OCI-LY7 (cell line): ENCODE measurements at regions not wholly inside any gene's neighbourhood (a gene's known extent, or its start where the extent isn't known, plus 50 kb on each side); places are given as distances from the start of the nearest gene placed in this dataset.

ENCODE experiments used
- BruUV-seq: library from RNA; stranded (reverse); fragments of 400-500 nt; replicated peaks from 2 replicates; lab custom pipeline; 2021; lab: Mats Ljungman, UMichigan
- CTCF ChIA-PET: fragments of 300-600 bp; sonication (Branson Sonifier 250); formaldehyde crosslinking; loops from one replicate; lab custom pipeline; 2022; ENCODE audit warnings: antibody characterized with exemption; ENCODE audit not compliant: unreplicated experiment; lab: Charles Lee
- POLR2A ChIA-PET: fragments of 300-600 bp; sonication (Branson Sonifier 250); formaldehyde crosslinking; loops from one replicate; lab custom pipeline; 2022; ENCODE audit warnings: antibody characterized with exemption; lab: Charles Lee
- DNase-seq: peaks from one replicate; pipeline ENCODE4 v3.0.0-alpha.2; 2015; ENCODE audit warnings: low spot score
- H2AFZ ChIP-seq: fragments of 200-600 bp; sonication (generic), shearing (Covaris generic); 2 replicates; pipeline ENCODE4 v1.6.1; 2014; ENCODE audit warnings: mild to moderate bottlenecking, antibody characterized with exemption, low read length, moderate library complexity
- H3K27ac ChIP-seq: fragments of 200-600 bp; sonication (generic); 2 replicates; pipeline ENCODE4 v1.5.1; 2014; ENCODE audit warnings: mixed run types, low read depth, mild to moderate bottlenecking, moderate library complexity, low read length, inconsistent platforms; ENCODE audit not compliant: poor library complexity, severe bottlenecking
- H3K36me3 ChIP-seq: fragments of 200-600 bp; sonication (generic); 2 replicates; pipeline ENCODE4 v1.6.1; 2014; ENCODE audit warnings: mild to moderate bottlenecking, antibody characterized with exemption, low read length, moderate library complexity, mixed read lengths; ENCODE audit not compliant: insufficient read depth
- H3K4me1 ChIP-seq: fragments of 200-600 bp; sonication (generic); 2 replicates; pipeline ENCODE4 v1.5.1; 2014; ENCODE audit warnings: mild to moderate bottlenecking, low read length; ENCODE audit not compliant: insufficient read depth, poor library complexity, severe bottlenecking
- H3K4me2 ChIP-seq: fragments of 200-600 bp; sonication (generic); 2 replicates; pipeline ENCODE4 v1.6.1; 2014; ENCODE audit warnings: mild to moderate bottlenecking, low read length
- H3K4me3 ChIP-seq: fragments of 200-600 bp; sonication (generic); 2 replicates; pipeline ENCODE4 v1.5.1; 2014; ENCODE audit warnings: mild to moderate bottlenecking, low read depth, low read length; ENCODE audit not compliant: poor library complexity, severe bottlenecking
- H3K79me2 ChIP-seq: fragments of 200-600 bp; sonication (generic); 2 replicates; pipeline ENCODE4 v1.6.1; 2016; ENCODE audit warnings: low read depth, mild to moderate bottlenecking, low read length, moderate library complexity, mixed read lengths; ENCODE audit not compliant: insufficient read depth
- H3K9me2 ChIP-seq: fragments of 200-600 bp; sonication (generic); 2 replicates; pipeline ENCODE4 v1.6.1; 2016; ENCODE audit warnings: mild to moderate bottlenecking, low read length, mixed read lengths; ENCODE audit not compliant: insufficient read depth
- H3K9me3 ChIP-seq: fragments of 200-600 bp; sonication (generic); 2 replicates; pipeline ENCODE4 v1.6.1; 2014; ENCODE audit warnings: mild to moderate bottlenecking, mixed run types, low read length, mixed read lengths
- H4K20me1 ChIP-seq: fragments of 200-600 bp; sonication (generic); 2 replicates; pipeline ENCODE4 v1.6.1; 2014; ENCODE audit warnings: mild to moderate bottlenecking, antibody characterized with exemption, low read length, moderate library complexity, mixed read lengths; ENCODE audit not compliant: insufficient read depth
- CTCF ChIP-seq: fragments of 200-600 bp; sonication (generic); conservative IDR thresholded peaks from 2 replicates; pipeline ENCODE4 v1.5.1; 2014; ENCODE audit warnings: mild to moderate bottlenecking, antibody characterized with exemption, low read length, moderate library complexity, mixed read lengths
- EZH2phosphoT487 ChIP-seq: fragments of 200-600 bp; sonication (generic); IDR thresholded peaks from 2 replicates; pipeline ENCODE4 v1.6.1; 2018; ENCODE audit warnings: low read depth, borderline replicate concordance, mild to moderate bottlenecking, mixed run types, antibody characterized with exemption, low read length, moderate library complexity, mixed read lengths
- intact Hi-C: fragments of 100-400 bp; cut with micrococcal nuclease; formaldehyde crosslinking; loops from one replicate; pipeline ENCODE4 v1.10.0; 2022; ENCODE audit not compliant: unreplicated experiment

DNA sequence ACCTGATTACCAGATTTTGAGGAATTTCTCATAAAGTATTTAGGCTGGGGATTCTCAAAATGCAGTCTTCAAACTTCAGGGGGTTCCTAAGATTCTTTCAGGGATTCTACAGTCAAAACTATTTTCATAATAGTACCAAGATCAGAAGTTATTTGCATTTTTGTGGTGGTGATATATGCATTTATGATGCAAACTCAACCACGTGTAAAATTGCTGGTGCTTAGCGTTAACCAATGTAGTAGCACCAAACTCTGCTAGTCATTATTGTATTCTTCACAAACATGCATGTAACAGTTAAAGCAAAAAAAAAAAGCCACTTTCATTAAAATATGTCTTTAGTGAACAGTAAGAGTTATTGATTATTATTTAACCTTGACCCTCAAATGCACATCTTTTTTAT lies 274.9 kb upstream of the DNAJC19 start:
- POLR2A ChIA-PET, result no interaction called here
- CTCF ChIA-PET, result no interaction called here
- no peak for TF ChIP-seq CTCF
- TF ChIP-seq EZH2phosphoT487, result no peak
- no peaks in the 10 kb centered on the region for H3K36me3 ChIP-seq
- no peaks in the 10 kb centered on the region for H3K4me1 ChIP-seq
- H3K9me2 ChIP-seq, result no peaks in the 10 kb centered on the region
- H4K20me1 ChIP-seq, result no peaks in the 10 kb centered on the region
- no peaks in the 10 kb centered on the region for H3K9me3 ChIP-seq
- intact Hi-C loops, result no loop called here
- BruUV-seq, result no TSS peak
- H3K4me3 ChIP-seq, result no peak overlapping the region
- no peak overlapping the region for H3K4me2 ChIP-seq
- no peaks in the 10 kb centered on the region for H3K79me2 ChIP-seq
- H3K27ac ChIP-seq, result no peak overlapping the region
- H2AFZ ChIP-seq, result no peak overlapping the region
- DNase-seq, result no peak

DNA sequence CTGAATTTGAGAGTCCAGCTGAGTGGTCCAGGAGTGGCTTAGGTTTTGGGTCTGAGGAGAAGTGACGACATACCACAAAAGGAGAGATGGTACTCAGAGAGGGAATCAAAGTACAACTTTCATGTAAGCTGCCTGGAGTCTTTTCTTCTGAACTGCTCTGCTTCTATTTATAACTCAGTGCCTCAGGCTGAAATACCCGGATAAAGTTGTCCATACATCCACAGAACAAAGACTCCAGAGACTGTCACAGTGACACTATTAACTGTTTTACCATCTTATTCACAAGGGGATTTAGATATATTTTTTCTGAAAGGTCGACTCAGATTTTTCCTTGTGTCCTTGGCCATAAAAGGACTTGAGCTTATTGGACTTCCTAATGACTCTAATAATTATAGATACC lies 264.3 kb upstream of the DNAJC19 start:
- H3K9me2 ChIP-seq, result no peaks in the 10 kb centered on the region
- intact Hi-C loops, result no loop called here
- H3K4me1 ChIP-seq, result no peaks in the 10 kb centered on the region
- H4K20me1 ChIP-seq, result no peaks in the 10 kb centered on the region
- H3K79me2 ChIP-seq, result no peaks in the 10 kb centered on the region
- H3K27ac ChIP-seq, result no peak overlapping the region
- H3K4me2 ChIP-seq, result no peak overlapping the region
- H3K9me3 ChIP-seq, result no peaks in the 10 kb centered on the region
- no TSS peak for BruUV-seq
- H2AFZ ChIP-seq, result no peak overlapping the region
- POLR2A ChIA-PET, result interaction anchor here (1.0 to 1.1 kb wide), 3 partner anchors 9 to 602 kb away, joined by 3 to 4 read pairs (median 3); no protein-coding TSS in a partner anchor
- DNase-seq, result no peak
- no peak overlapping the region for H3K4me3 ChIP-seq
- no peak for TF ChIP-seq EZH2phosphoT487
- no peak for TF ChIP-seq CTCF
- no peaks in the 10 kb centered on the region for H3K36me3 ChIP-seq
- CTCF ChIA-PET, result no interaction called here

DNA sequence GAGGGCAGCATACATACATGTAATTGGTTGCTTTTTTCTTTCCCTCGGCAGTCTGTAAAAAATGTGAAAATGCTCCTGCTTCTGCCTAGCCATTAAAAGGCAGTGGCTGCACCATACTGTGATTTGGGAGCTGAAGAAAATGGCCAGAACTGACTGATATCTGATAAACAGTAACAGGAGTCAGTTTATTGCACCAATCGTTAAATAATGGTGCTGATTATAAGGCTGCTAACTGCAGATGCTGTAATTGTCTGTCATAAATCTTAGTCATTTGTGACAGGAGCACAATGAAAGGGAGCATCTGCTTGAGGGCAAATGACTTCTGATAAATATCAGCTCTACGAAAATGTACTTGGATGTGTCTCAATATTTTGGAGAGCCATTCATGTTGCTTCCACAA lies 263.1 kb upstream of the DNAJC19 start:
- H3K4me1 ChIP-seq, result no peaks in the 10 kb centered on the region
- H3K36me3 ChIP-seq, result no peaks in the 10 kb centered on the region
- TF ChIP-seq CTCF (no peak), EZH2phosphoT487 (no peak)
- no peak for DNase-seq
- H3K4me3 ChIP-seq, result no peak overlapping the region
- no TSS peak for BruUV-seq
- no peaks in the 10 kb centered on the region for H3K79me2 ChIP-seq
- H3K27ac ChIP-seq, result no peak overlapping the region
- H2AFZ ChIP-seq, result no peak overlapping the region
- ChIA-PET CTCF (no interaction called here), POLR2A (interaction anchor here (1.1 kb wide), 1 partner anchor 8 kb away, joined by 3 read pairs; no protein-coding TSS in a partner anchor)
- H3K4me2 ChIP-seq, result no peak overlapping the region
- no peaks in the 10 kb centered on the region for H3K9me3 ChIP-seq
- no peaks in the 10 kb centered on the region for H4K20me1 ChIP-seq
- H3K9me2 ChIP-seq, result no peaks in the 10 kb centered on the region
- intact Hi-C loops, result no loop called here
